ENCODE measurements at regions not wholly inside any gene's neighbourhood (a gene's known extent, or its start where the extent isn't known, plus 50 kb on each side); places are given as distances from the start of the nearest gene placed in this dataset.

- intact Hi-C loops (cut with micrococcal nuclease; ENCODE audit: unreplicated experiment) = no loop called here
- ChIA-PET POLR2A (ENCODE audit: low non-redundant PET) (no interaction called here), CTCF (no interaction called here)
- BruUV-seq (replicated peaks) = no TSS peak
- H3K9me3 ChIP-seq (ENCODE audit: low read depth, low read length, poor library complexity, severe bottlenecking) = no peaks in the 10 kb centered on the region
- no peak overlapping the region for H3K4me3 ChIP-seq (ENCODE audit: low read depth, low read length, poor library complexity, severe bottlenecking)
- H3K36me3 ChIP-seq (ENCODE audit: insufficient read depth, low read length, poor library complexity, severe bottlenecking) = no peaks in the 10 kb centered on the region
- DNase-seq (ENCODE audit: low spot score) = no peak
- peaks cover 8% of the 10 kb centered on the region for H3K4me1 ChIP-seq (ENCODE audit: insufficient read depth, low read length, poor library complexity, severe bottlenecking)
- H3K27me3 ChIP-seq (replicated peaks; ENCODE audit: insufficient read depth, low read depth, low read length, poor library complexity) = no peaks in the 10 kb centered on the region
- H3K27ac ChIP-seq (ENCODE audit: low read depth, low read length, poor library complexity, severe bottlenecking) = no peak overlapping the region
- TF ChIP-seq CTCF (conservative IDR thresholded peaks at IDR 0.05; ENCODE audit: low read depth, low read length) (no peak), EZH2 (IDR thresholded peaks at IDR 0.05; ENCODE audit: borderline replicate concordance, low read depth, low read length, poor library complexity, severe bottlenecking) (no peak)
These were observed 105.0 kb upstream of the PITRM1 start for GRCh38 chr10:3277566-3277965.

GRCh38 chr10:3274414-3274813 lies 101.8 kb upstream of the PITRM1 start:
- BruUV-seq (replicated peaks) = no TSS peak
- POLR2A ChIA-PET (ENCODE audit: low non-redundant PET) = no interaction called here
- CTCF ChIA-PET = no interaction called here
- no peaks in the 10 kb centered on the region for H3K4me1 ChIP-seq (ENCODE audit: insufficient read depth, low read length, poor library complexity, severe bottlenecking)
- no peak overlapping the region for H3K4me3 ChIP-seq (ENCODE audit: low read depth, low read length, poor library complexity, severe bottlenecking)
- intact Hi-C loops (cut with micrococcal nuclease; ENCODE audit: unreplicated experiment) = no loop called here
- H3K27ac ChIP-seq (ENCODE audit: low read depth, low read length, poor library complexity, severe bottlenecking) = no peak overlapping the region
- H3K9me3 ChIP-seq (ENCODE audit: low read depth, low read length, poor library complexity, severe bottlenecking) = no peaks in the 10 kb centered on the region
- no peak for DNase-seq (ENCODE audit: low spot score)
- no peaks in the 10 kb centered on the region for H3K27me3 ChIP-seq (replicated peaks; ENCODE audit: insufficient read depth, low read depth, low read length, poor library complexity)
- TF ChIP-seq CTCF (conservative IDR thresholded peaks at IDR 0.05; ENCODE audit: low read depth, low read length) (no peak), EZH2 (IDR thresholded peaks at IDR 0.05; ENCODE audit: borderline replicate concordance, low read depth, low read length, poor library complexity, severe bottlenecking) (no peak)
- no peaks in the 10 kb centered on the region for H3K36me3 ChIP-seq (ENCODE audit: insufficient read depth, low read length, poor library complexity, severe bottlenecking)

- TF ChIP-seq CTCF (conservative IDR thresholded peaks at IDR 0.05; ENCODE audit: low read depth, low read length) = no peak
- no peak for TF ChIP-seq EZH2 (IDR thresholded peaks at IDR 0.05; ENCODE audit: borderline replicate concordance, low read depth, low read length, poor library complexity, severe bottlenecking)
- Histone ChIP-seq H3K27ac (ENCODE audit: low read depth, low read length, poor library complexity, severe bottlenecking) (no peak overlapping the region), H3K4me1 (ENCODE audit: insufficient read depth, low read length, poor library complexity, severe bottlenecking) (no peaks in the 10 kb centered on the region), H3K9me3 (ENCODE audit: low read depth, low read length, poor library complexity, severe bottlenecking) (no peaks in the 10 kb centered on the region), H3K4me3 (ENCODE audit: low read depth, low read length, poor library complexity, severe bottlenecking) (no peak overlapping the region), H3K27me3 (replicated peaks; ENCODE audit: insufficient read depth, low read depth, low read length, poor library complexity) (no peaks in the 10 kb centered on the region), H3K36me3 (ENCODE audit: insufficient read depth, low read length, poor library complexity, severe bottlenecking) (no peaks in the 10 kb centered on the region)
- no peak for DNase-seq (ENCODE audit: low spot score)
- POLR2A ChIA-PET (ENCODE audit: low non-redundant PET) = no interaction called here
- no TSS peak for BruUV-seq (replicated peaks)
- CTCF ChIA-PET = no interaction called here
- intact Hi-C loops (cut with micrococcal nuclease; ENCODE audit: unreplicated experiment) = no loop called here
These were observed 101.4 kb upstream of the PITRM1 start for GRCh38 chr10:3273966-3274365.

Measured in A673 (cell line).